Astrocyte (in vitro differentiated cells and primary cell): ENCODE measurements at regions not wholly inside any gene's neighbourhood (a gene's known extent, or its start where the extent isn't known, plus 50 kb on each side); places are given as distances from the start of the nearest gene placed in this dataset.

ENCODE experiments used
- EZH2 ChIP-seq: IDR thresholded peaks from 2 replicates; pipeline ENCODE4 v1.6.1; 2012; ENCODE audit warnings: mild to moderate bottlenecking, low read length, inconsistent platforms; ENCODE audit not compliant: insufficient read depth
- TF ChIP-seq, protein P1 (sequence below): IDR thresholded peaks from 2 replicates; pipeline ENCODE4 v1.5.1; 2011; ENCODE audit warnings: low read depth, mild to moderate bottlenecking, inconsistent platforms, low read length, moderate library complexity; ENCODE audit not compliant: insufficient read depth

DNA sequence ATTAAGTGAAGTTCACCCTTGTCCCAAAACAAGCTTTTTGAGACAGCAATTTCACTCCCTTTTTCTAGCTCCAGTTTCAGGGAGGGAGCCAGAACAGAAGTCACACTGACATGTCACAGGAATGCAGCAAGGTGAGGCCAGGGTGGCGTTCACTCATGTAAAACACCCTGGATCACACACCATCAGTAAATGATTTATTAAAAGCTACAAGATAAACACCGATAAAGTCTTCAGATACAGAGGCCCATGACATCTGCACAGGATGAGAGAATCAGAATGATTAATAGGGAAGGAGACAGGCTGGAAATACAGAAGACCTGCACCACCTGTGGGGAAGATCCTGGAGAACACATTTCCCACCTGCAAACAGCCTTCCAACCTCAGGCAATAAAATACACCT, 77.5 kb upstream of the DYNLRB2 start:
- TF ChIP-seq, protein P1, sequence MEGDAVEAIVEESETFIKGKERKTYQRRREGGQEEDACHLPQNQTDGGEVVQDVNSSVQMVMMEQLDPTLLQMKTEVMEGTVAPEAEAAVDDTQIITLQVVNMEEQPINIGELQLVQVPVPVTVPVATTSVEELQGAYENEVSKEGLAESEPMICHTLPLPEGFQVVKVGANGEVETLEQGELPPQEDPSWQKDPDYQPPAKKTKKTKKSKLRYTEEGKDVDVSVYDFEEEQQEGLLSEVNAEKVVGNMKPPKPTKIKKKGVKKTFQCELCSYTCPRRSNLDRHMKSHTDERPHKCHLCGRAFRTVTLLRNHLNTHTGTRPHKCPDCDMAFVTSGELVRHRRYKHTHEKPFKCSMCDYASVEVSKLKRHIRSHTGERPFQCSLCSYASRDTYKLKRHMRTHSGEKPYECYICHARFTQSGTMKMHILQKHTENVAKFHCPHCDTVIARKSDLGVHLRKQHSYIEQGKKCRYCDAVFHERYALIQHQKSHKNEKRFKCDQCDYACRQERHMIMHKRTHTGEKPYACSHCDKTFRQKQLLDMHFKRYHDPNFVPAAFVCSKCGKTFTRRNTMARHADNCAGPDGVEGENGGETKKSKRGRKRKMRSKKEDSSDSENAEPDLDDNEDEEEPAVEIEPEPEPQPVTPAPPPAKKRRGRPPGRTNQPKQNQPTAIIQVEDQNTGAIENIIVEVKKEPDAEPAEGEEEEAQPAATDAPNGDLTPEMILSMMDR, result no peak
- no peak for TF ChIP-seq EZH2
